Osteocyte (in vitro differentiated cells): ENCODE measurements at regions not wholly inside any gene's neighbourhood (a gene's known extent, or its start where the extent isn't known, plus 50 kb on each side); places are given as distances from the start of the nearest gene placed in this dataset.

ENCODE experiments used
- DNase-seq: peaks from one replicate; pipeline ENCODE4 v3.0.0; 2021; ENCODE audit warnings: mixed read lengths; ENCODE audit not compliant: unreplicated experiment; ENCODE audit errors: extremely low spot score
- H3K27ac Mint-ChIP-seq: one replicate; pipeline ENCODE4 v1.8.0; 2021; ENCODE audit warnings: mild to moderate bottlenecking, mixed read lengths; ENCODE audit not compliant: unreplicated experiment
- H3K27me3 Mint-ChIP-seq: one replicate; pipeline ENCODE4 v1.8.0; 2021; ENCODE audit warnings: mixed read lengths; ENCODE audit not compliant: unreplicated experiment
- H3K36me3 Mint-ChIP-seq: one replicate; pipeline ENCODE4 v1.8.0; 2021; ENCODE audit warnings: mixed read lengths; ENCODE audit not compliant: unreplicated experiment
- H3K4me1 Mint-ChIP-seq: one replicate; pipeline ENCODE4 v1.8.0; 2021; ENCODE audit warnings: mixed read lengths; ENCODE audit not compliant: unreplicated experiment
- H3K4me3 Mint-ChIP-seq: one replicate; pipeline ENCODE4 v1.8.0; 2021; ENCODE audit warnings: mild to moderate bottlenecking, moderate library complexity, mixed read lengths; ENCODE audit not compliant: unreplicated experiment
- H3K9me3 Mint-ChIP-seq: one replicate; pipeline ENCODE4 v1.8.0; 2021; ENCODE audit warnings: mixed read lengths; ENCODE audit not compliant: unreplicated experiment
- CTCF ChIP-seq: fragments of 200-600 bp; sonication (generic); IDR thresholded peaks from 2 replicates; pipeline ENCODE4 v1.5.0; 2021; ENCODE audit warnings: antibody characterized with exemption, mild to moderate bottlenecking, moderate library complexity

DNA sequence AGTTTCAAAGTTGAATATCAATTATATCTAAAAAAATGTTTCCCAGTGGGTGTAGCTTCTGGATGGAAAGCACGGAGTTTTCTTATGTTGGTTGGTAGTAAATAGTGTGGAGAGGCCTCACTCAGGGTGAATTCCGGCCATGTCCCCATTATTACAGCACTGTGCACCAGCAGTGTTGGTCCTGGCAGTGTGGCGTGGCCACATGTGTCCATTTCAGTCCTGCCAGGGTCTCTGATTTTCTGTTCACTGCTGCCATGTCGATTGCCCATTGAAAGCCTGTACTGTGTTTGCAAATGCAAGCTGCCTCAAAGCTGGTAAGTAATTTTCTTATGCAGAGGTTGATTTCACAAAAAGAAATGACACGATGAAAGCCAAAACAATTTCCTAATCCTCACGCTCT, 386.2 kb downstream of the GALR1 start:
- Mint-ChIP-seq H3K4me3 (no peak overlapping the region), H3K27ac (no peak overlapping the region), H3K4me1 (no peaks in the 10 kb centered on the region), H3K27me3 (no peaks in the 10 kb centered on the region), H3K9me3 (peaks cover 29% of the 10 kb centered on the region), H3K36me3 (no peaks in the 10 kb centered on the region)
- no peak for DNase-seq
- TF ChIP-seq CTCF: no peak

GRCh38 chr18:77645170-77645872, 395.7 kb downstream of the GALR1 start:
- H3K9me3 Mint-ChIP-seq: peaks cover 9% of the 10 kb centered on the region
- DNase-seq: no peak
- H3K27ac Mint-ChIP-seq: no peak overlapping the region
- no peak for TF ChIP-seq CTCF
- no peaks in the 10 kb centered on the region for H3K36me3 Mint-ChIP-seq
- no peaks in the 10 kb centered on the region for H3K27me3 Mint-ChIP-seq
- H3K4me3 Mint-ChIP-seq: no peak overlapping the region
- no peaks in the 10 kb centered on the region for H3K4me1 Mint-ChIP-seq

GRCh38 chr18:77647472-77647871, 397.8 kb downstream of the GALR1 start:
- H3K4me3 Mint-ChIP-seq: no peak overlapping the region
- no peak overlapping the region for H3K27ac Mint-ChIP-seq
- no peaks in the 10 kb centered on the region for H3K27me3 Mint-ChIP-seq
- no peaks in the 10 kb centered on the region for H3K36me3 Mint-ChIP-seq
- no peak for TF ChIP-seq CTCF
- H3K9me3 Mint-ChIP-seq: peaks cover 5% of the 10 kb centered on the region
- H3K4me1 Mint-ChIP-seq: no peaks in the 10 kb centered on the region
- DNase-seq: peak; percentile 68

DNA sequence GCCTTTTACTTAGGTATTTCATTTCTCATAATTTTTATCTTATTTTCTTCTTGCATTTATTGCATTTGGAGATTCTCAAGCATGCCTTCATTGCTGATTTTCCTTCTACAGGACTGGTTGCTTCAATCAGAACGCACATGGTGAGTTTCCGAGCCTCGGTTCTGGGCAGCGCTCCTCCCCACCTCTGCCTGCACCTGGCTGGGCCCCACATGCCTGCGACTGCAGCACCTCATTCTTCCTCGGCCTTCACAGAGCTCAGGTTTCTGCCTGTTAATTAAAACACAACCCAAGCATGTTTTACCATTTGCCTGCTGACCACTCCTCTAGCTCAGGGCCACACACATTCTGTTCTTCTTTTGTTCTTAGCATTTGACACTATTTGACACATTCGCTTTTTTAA, 398.8 kb downstream of the GALR1 start:
- no peak overlapping the region for H3K4me3 Mint-ChIP-seq
- H3K9me3 Mint-ChIP-seq: peaks cover 5% of the 10 kb centered on the region

More for the DNA sequence above, 398.8 kb downstream of the GALR1 start:
- Mint-ChIP-seq H3K36me3 (no peaks in the 10 kb centered on the region), H3K27ac (no peak overlapping the region), H3K27me3 (no peaks in the 10 kb centered on the region), H3K4me1 (no peaks in the 10 kb centered on the region)
- TF ChIP-seq CTCF: no peak
- DNase-seq: no peak
